Chondrocyte (in vitro differentiated cells): ENCODE measurements at regions not wholly inside any gene's neighbourhood (a gene's known extent, or its start where the extent isn't known, plus 50 kb on each side); places are given as distances from the start of the nearest gene placed in this dataset.

Source experiments
- DNase-seq: peaks from one replicate; pipeline ENCODE4 v3.0.0; 2021; ENCODE audit warnings: mixed read lengths, low spot score
- H3K27ac Mint-ChIP-seq: one replicate; pipeline ENCODE4 v1.8.0; 2021; ENCODE audit warnings: mild to moderate bottlenecking, moderate library complexity, mixed read lengths; ENCODE audit not compliant: unreplicated experiment
- H3K27me3 Mint-ChIP-seq: 2 replicates; pipeline ENCODE4 v1.8.0; 2021; ENCODE audit warnings: low read depth, mixed read lengths
- H3K36me3 Mint-ChIP-seq: 2 replicates; pipeline ENCODE4 v1.8.0; 2021; ENCODE audit warnings: low read depth, mixed read lengths
- H3K4me1 Mint-ChIP-seq: 2 replicates; pipeline ENCODE4 v1.8.0; 2021; ENCODE audit warnings: low read depth, mild to moderate bottlenecking, mixed read lengths
- H3K4me3 Mint-ChIP-seq: one replicate; pipeline ENCODE4 v1.8.0; 2021; ENCODE audit warnings: mild to moderate bottlenecking, moderate library complexity, mixed read lengths; ENCODE audit not compliant: unreplicated experiment
- H3K9me3 Mint-ChIP-seq: 2 replicates; pipeline ENCODE4 v1.8.0; 2021; ENCODE audit warnings: low read depth, mixed read lengths
- TF ChIP-seq, protein P1 (sequence below): fragments of 200-600 bp; sonication (generic); IDR thresholded peaks from 2 replicates; pipeline ENCODE4 v1.5.0; 2021; ENCODE audit warnings: antibody characterized with exemption, mild to moderate bottlenecking, moderate library complexity

DNA sequence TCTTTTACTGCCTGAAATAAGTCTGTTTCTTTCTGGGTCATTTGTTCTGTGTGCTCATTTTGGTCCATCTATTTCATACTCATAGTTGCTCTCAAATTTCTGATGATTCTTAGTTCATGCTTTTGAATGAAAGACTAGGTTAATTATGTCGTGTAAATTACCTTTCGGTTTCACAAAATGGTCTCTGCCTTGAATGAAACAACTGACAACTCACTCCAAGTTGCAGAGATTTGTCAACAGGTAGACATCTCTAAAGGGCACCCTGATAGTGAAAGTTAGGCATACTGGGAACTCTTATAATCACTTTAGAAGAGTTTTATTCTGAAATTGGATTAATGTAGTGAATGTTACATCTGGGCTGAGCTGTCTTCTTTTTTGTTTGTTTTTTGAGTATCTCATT, 726.9 kb downstream of the PDHA2 start:
- no peak overlapping the region for H3K4me3 Mint-ChIP-seq
- TF ChIP-seq, protein P1, sequence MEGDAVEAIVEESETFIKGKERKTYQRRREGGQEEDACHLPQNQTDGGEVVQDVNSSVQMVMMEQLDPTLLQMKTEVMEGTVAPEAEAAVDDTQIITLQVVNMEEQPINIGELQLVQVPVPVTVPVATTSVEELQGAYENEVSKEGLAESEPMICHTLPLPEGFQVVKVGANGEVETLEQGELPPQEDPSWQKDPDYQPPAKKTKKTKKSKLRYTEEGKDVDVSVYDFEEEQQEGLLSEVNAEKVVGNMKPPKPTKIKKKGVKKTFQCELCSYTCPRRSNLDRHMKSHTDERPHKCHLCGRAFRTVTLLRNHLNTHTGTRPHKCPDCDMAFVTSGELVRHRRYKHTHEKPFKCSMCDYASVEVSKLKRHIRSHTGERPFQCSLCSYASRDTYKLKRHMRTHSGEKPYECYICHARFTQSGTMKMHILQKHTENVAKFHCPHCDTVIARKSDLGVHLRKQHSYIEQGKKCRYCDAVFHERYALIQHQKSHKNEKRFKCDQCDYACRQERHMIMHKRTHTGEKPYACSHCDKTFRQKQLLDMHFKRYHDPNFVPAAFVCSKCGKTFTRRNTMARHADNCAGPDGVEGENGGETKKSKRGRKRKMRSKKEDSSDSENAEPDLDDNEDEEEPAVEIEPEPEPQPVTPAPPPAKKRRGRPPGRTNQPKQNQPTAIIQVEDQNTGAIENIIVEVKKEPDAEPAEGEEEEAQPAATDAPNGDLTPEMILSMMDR = no peak
- no peak overlapping the region for H3K27ac Mint-ChIP-seq
- H3K9me3 Mint-ChIP-seq = no peaks in the 10 kb centered on the region
- H3K4me1 Mint-ChIP-seq = peaks cover 5% of the 10 kb centered on the region
- H3K27me3 Mint-ChIP-seq = no peaks in the 10 kb centered on the region
- H3K36me3 Mint-ChIP-seq = no peaks in the 10 kb centered on the region
- no peak for DNase-seq

DNA sequence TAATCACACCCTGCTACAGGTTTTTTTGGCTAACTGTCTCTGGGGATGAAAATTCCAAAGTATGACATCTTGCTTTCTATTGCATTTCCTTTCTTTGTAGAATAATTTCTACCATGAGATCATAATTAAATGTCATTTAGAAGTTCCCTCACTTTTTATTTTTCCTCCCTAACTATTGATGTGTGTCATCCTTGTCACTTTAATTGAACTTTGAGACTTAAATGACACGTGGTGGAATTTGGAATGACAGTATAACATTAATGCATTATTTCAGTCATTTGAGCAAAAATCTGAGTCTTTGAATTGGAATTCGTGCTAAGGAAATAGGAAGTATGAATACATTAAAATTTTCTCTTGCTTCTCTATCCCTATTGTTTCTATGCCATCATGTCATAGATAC, 745.4 kb downstream of the PDHA2 start:
- H3K4me1 Mint-ChIP-seq = no peaks in the 10 kb centered on the region
- TF ChIP-seq, protein P1 = no peak
- H3K4me3 Mint-ChIP-seq = no peak overlapping the region
- no peaks in the 10 kb centered on the region for H3K27me3 Mint-ChIP-seq
- peaks cover 2% of the 10 kb centered on the region for H3K36me3 Mint-ChIP-seq
- H3K27ac Mint-ChIP-seq = no peak overlapping the region
- H3K9me3 Mint-ChIP-seq = peaks cover 7% of the 10 kb centered on the region
- DNase-seq = no peak

DNA sequence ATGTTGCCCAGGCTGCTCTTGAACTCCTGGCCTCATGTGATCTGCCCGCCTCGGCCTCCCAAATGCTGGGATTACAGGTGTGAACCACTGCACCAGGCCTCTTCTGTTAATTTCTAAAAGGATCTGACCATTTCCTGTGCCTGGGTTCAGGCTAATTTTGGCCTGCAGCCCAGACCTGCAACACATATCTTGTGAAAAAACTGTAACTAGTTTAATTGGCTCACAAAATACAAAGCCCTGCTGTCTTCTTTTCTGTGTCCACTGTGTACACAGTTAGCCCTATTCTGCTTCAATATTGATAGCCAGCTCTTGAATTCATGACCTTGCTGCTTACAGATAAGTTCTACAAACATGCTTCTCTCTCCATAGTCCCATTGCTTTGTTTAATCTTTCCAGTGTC, 753.5 kb downstream of the PDHA2 start:
- TF ChIP-seq, protein P1 = no peak
- Mint-ChIP-seq H3K36me3 (no peaks in the 10 kb centered on the region), H3K9me3 (peaks cover 5% of the 10 kb centered on the region), H3K27ac (no peak overlapping the region), H3K27me3 (no peaks in the 10 kb centered on the region), H3K4me3 (no peak overlapping the region), H3K4me1 (no peaks in the 10 kb centered on the region)
- DNase-seq = no peak

DNA sequence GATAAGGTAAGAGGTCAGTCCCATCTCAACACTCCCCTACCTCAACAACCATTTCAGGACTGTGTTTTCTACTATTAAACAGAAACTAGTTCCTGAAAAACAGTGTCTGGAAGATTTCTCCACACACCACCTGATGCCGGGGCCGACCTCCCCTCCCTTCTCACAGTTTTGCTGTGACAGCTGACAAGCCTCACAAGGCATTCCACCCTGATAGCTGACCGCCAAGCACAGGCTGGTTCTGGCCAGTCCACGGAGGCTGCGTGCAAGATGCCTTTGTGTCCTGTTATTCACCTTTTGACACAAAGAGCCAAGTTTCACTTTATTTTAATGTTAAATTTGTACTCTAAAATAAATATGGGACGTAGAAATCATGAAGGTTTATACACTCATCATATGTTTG, 758.6 kb downstream of the PDHA2 start:
- no peaks in the 10 kb centered on the region for H3K36me3 Mint-ChIP-seq
- TF ChIP-seq, protein P1 = no peak
- no peak for DNase-seq
- no peaks in the 10 kb centered on the region for H3K4me1 Mint-ChIP-seq
- H3K4me3 Mint-ChIP-seq = no peak overlapping the region
- H3K9me3 Mint-ChIP-seq = no peaks in the 10 kb centered on the region
- H3K27me3 Mint-ChIP-seq = no peaks in the 10 kb centered on the region
- H3K27ac Mint-ChIP-seq = no peak overlapping the region

DNA sequence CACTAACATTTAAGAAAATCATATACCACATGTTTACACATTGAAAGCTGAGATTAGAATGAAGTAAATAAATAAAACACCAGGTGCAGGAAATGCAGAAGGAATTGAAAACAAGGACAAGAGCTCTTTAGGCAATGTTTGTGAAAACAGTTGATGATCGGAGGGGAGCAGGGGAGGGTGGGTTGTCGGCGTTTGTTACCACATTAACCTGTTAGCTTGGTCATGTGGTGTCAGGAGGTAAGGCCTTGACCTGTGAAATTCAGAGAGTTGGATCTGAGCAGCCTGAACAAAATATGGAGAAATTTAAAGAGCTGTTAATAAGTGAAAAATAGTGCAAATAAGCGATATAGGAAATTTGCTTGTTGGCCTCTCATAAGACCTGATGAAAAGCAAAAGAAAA, 759.9 kb downstream of the PDHA2 start:
- H3K4me3 Mint-ChIP-seq = no peak overlapping the region
- H3K27me3 Mint-ChIP-seq = no peaks in the 10 kb centered on the region
- TF ChIP-seq, protein P1 = no peak
- H3K27ac Mint-ChIP-seq = no peak overlapping the region
- DNase-seq = no peak
- H3K9me3 Mint-ChIP-seq = no peaks in the 10 kb centered on the region
- no peaks in the 10 kb centered on the region for H3K36me3 Mint-ChIP-seq
- H3K4me1 Mint-ChIP-seq = no peaks in the 10 kb centered on the region
